ENCODE measurements at regions not wholly inside any gene's neighbourhood (a gene's known extent, or its start where the extent isn't known, plus 50 kb on each side); places are given as distances from the start of the nearest gene placed in this dataset.

- Histone ChIP-seq H3K9me2 (replicated peaks; ENCODE audit: insufficient read depth, low read length) (no peaks in the 10 kb centered on the region), H4K20me1 (ENCODE audit: insufficient read depth, low read length) (no peaks in the 10 kb centered on the region), H3K4me3 (ENCODE audit: low read length) (no peak overlapping the region), H3K4me1 (ENCODE audit: low read length) (no peaks in the 10 kb centered on the region), H3K27ac (ENCODE audit: low read length) (no peak overlapping the region), H3F3A (ENCODE audit: insufficient read depth, low read length) (no peaks in the 10 kb centered on the region), H3K36me3 (replicated peaks; ENCODE audit: insufficient read depth, low read length) (no peaks in the 10 kb centered on the region), H3K9me3 (replicated peaks; ENCODE audit: insufficient read depth, low read length) (no peaks in the 10 kb centered on the region), H3K79me2 (ENCODE audit: low read length) (no peaks in the 10 kb centered on the region), H3K9ac (ENCODE audit: low read length) (no peak overlapping the region), H2AFZ (ENCODE audit: low read length) (no peak overlapping the region), H3K4me2 (ENCODE audit: low read depth, low read length) (no peak overlapping the region), H3K27me3 (replicated peaks; ENCODE audit: insufficient read depth, low read length) (no peaks in the 10 kb centered on the region)
- no peak for DNase-seq
- TF ChIP-seq EZH2 (optimal IDR thresholded peaks at IDR 0.05; ENCODE audit: low read depth, low read length), result no peak
- no peak for TF ChIP-seq EZH2phosphoT487 (IDR thresholded peaks at IDR 0.05; ENCODE audit: low read length)
- TF ChIP-seq CTCF (IDR thresholded peaks at IDR 0.05; ENCODE audit: low read length), result no peak
Observed at GRCh38 chr1:166692346-166692745, 146.9 kb upstream of the POGK start.

GRCh38 chr1:166693158-166693557, 146.1 kb upstream of the POGK start:
- Histone ChIP-seq H4K20me1 (ENCODE audit: insufficient read depth, low read length) (no peaks in the 10 kb centered on the region), H3K4me2 (ENCODE audit: low read depth, low read length) (no peak overlapping the region), H3F3A (ENCODE audit: insufficient read depth, low read length) (no peaks in the 10 kb centered on the region), H3K4me1 (ENCODE audit: low read length) (no peaks in the 10 kb centered on the region), H3K9ac (ENCODE audit: low read length) (no peak overlapping the region), H3K36me3 (replicated peaks; ENCODE audit: insufficient read depth, low read length) (no peaks in the 10 kb centered on the region), H3K27ac (ENCODE audit: low read length) (no peak overlapping the region), H3K9me3 (replicated peaks; ENCODE audit: insufficient read depth, low read length) (no peaks in the 10 kb centered on the region), H3K27me3 (replicated peaks; ENCODE audit: insufficient read depth, low read length) (no peaks in the 10 kb centered on the region), H2AFZ (ENCODE audit: low read length) (no peak overlapping the region), H3K4me3 (ENCODE audit: low read length) (no peak overlapping the region), H3K9me2 (replicated peaks; ENCODE audit: insufficient read depth, low read length) (no peaks in the 10 kb centered on the region), H3K79me2 (ENCODE audit: low read length) (no peaks in the 10 kb centered on the region)
- no peak for DNase-seq
- TF ChIP-seq EZH2phosphoT487 (IDR thresholded peaks at IDR 0.05; ENCODE audit: low read length) (no peak), EZH2 (optimal IDR thresholded peaks at IDR 0.05; ENCODE audit: low read depth, low read length) (no peak), CTCF (IDR thresholded peaks at IDR 0.05; ENCODE audit: low read length) (no peak)

- no peaks in the 10 kb centered on the region for H3K9me3 ChIP-seq (replicated peaks; ENCODE audit: insufficient read depth, low read length)
- TF ChIP-seq EZH2phosphoT487 (IDR thresholded peaks at IDR 0.05; ENCODE audit: low read length) (no peak), EZH2 (optimal IDR thresholded peaks at IDR 0.05; ENCODE audit: low read depth, low read length) (no peak), CTCF (IDR thresholded peaks at IDR 0.05; ENCODE audit: low read length) (no peak)
- H4K20me1 ChIP-seq (ENCODE audit: insufficient read depth, low read length), result no peaks in the 10 kb centered on the region
- H3K9ac ChIP-seq (ENCODE audit: low read length), result no peak overlapping the region
- no peak overlapping the region for H3K4me3 ChIP-seq (ENCODE audit: low read length)
- no peaks in the 10 kb centered on the region for H3K9me2 ChIP-seq (replicated peaks; ENCODE audit: insufficient read depth, low read length)
- no peaks in the 10 kb centered on the region for H3K36me3 ChIP-seq (replicated peaks; ENCODE audit: insufficient read depth, low read length)
- H3K27ac ChIP-seq (ENCODE audit: low read length), result no peak overlapping the region
- no peak for DNase-seq
- H3K79me2 ChIP-seq (ENCODE audit: low read length), result no peaks in the 10 kb centered on the region
- no peaks in the 10 kb centered on the region for H3K4me1 ChIP-seq (ENCODE audit: low read length)
- H3K27me3 ChIP-seq (replicated peaks; ENCODE audit: insufficient read depth, low read length), result no peaks in the 10 kb centered on the region
- H2AFZ ChIP-seq (ENCODE audit: low read length), result no peak overlapping the region
- H3F3A ChIP-seq (ENCODE audit: insufficient read depth, low read length), result no peaks in the 10 kb centered on the region
- H3K4me2 ChIP-seq (ENCODE audit: low read depth, low read length), result no peak overlapping the region
Observed at GRCh38 chr1:166693673-166694297, 145.5 kb upstream of the POGK start.

All from MM.1S (cell line).